ENCODE measurements at regions not wholly inside any gene's neighbourhood (a gene's known extent, or its start where the extent isn't known, plus 50 kb on each side); places are given as distances from the start of the nearest gene placed in this dataset.

DNA sequence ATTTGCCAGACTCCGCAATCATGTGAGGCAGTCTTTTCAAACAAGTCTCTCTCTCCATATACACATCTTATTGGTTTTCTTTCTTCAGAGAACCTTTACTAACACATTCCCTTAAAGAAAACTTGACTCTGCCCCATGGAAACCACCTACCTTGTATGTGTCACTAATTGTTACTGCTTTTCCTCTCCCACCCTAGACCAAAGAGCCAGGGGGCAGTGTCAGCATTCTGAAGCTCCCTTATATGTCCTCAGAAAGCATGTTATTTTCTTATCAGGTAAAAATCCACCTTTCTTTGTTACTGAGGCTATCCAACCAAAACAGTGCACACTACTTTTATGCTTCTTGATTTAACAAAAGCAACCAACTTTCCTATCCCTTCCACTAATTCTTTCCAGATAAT lies 98.9 kb upstream of the SLC5A9 start:
- Histone ChIP-seq H3K27ac (no peak overlapping the region), H3K9me3 (no peaks in the 10 kb centered on the region), H3K27me3 (no peaks in the 10 kb centered on the region), H3K4me1 (no peaks in the 10 kb centered on the region), H3K36me3 (no peaks in the 10 kb centered on the region), H3K4me3 (no peak overlapping the region)
- TF ChIP-seq, protein P1, sequence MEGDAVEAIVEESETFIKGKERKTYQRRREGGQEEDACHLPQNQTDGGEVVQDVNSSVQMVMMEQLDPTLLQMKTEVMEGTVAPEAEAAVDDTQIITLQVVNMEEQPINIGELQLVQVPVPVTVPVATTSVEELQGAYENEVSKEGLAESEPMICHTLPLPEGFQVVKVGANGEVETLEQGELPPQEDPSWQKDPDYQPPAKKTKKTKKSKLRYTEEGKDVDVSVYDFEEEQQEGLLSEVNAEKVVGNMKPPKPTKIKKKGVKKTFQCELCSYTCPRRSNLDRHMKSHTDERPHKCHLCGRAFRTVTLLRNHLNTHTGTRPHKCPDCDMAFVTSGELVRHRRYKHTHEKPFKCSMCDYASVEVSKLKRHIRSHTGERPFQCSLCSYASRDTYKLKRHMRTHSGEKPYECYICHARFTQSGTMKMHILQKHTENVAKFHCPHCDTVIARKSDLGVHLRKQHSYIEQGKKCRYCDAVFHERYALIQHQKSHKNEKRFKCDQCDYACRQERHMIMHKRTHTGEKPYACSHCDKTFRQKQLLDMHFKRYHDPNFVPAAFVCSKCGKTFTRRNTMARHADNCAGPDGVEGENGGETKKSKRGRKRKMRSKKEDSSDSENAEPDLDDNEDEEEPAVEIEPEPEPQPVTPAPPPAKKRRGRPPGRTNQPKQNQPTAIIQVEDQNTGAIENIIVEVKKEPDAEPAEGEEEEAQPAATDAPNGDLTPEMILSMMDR (IDR thresholded peaks at IDR 0.05): no peak
- no peak for TF ChIP-seq POLR2AphosphoS5 (IDR thresholded peaks at IDR 0.05)
- no peak for TF ChIP-seq POLR2A (IDR thresholded peaks at IDR 0.05)
- TF ChIP-seq EP300 (IDR thresholded peaks at IDR 0.05): no peak
- no peak for ATAC-seq
- WGBS, 2 donors (ENCODE audit: low coverage in 1 of 2): 100% methylated on average over 1 of the region's 1 CpG

DNA sequence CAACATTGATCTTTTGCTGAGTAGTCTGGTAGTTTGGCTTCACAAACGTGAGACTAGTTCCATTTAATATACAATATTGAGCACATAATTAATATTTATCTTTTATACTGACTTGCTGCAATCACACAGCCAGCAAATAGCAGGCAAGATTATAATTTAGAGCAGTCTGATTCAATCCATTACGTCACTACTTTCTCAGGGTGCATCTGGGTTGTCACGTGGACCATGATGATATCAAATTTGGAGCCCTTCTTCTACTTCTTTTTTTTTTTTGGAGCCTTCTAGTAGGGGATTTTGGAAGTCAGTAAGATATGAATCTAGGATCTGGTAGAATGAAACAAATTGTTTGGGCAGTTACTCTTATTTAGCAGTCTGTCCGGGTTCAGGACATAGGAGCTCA lies 100.6 kb upstream of the SLC5A9 start:
- H3K4me3 ChIP-seq: no peak overlapping the region
- TF ChIP-seq, protein P1 (IDR thresholded peaks at IDR 0.05): no peak
- TF ChIP-seq EP300 (IDR thresholded peaks at IDR 0.05) (no peak), POLR2AphosphoS5 (IDR thresholded peaks at IDR 0.05) (no peak), POLR2A (IDR thresholded peaks at IDR 0.05) (no peak)
- H3K27ac ChIP-seq: no peak overlapping the region
- 55 to 62% methylated on average over 4 of the region's 4 CpGs for WGBS, 2 donors (ENCODE audit: low coverage in 1 of 2)
- no peaks in the 10 kb centered on the region for H3K27me3 ChIP-seq
- no peaks in the 10 kb centered on the region for H3K4me1 ChIP-seq
- ATAC-seq: no peak
- no peaks in the 10 kb centered on the region for H3K36me3 ChIP-seq
- peaks cover 0 to 7% (median 0%) of the 10 kb centered on the region in 3 donors for H3K9me3 ChIP-seq

- Histone ChIP-seq H3K9me3 (peaks cover 0 to 10% (median 0%) of the 10 kb centered on the region in 3 donors), H3K27ac (no peak overlapping the region), H3K4me1 (no peaks in the 10 kb centered on the region), H3K4me3 (no peak overlapping the region), H3K36me3 (no peaks in the 10 kb centered on the region), H3K27me3 (no peaks in the 10 kb centered on the region)
- no peak for ATAC-seq
- TF ChIP-seq, protein P1 (IDR thresholded peaks at IDR 0.05): no peak
- no peak for TF ChIP-seq POLR2AphosphoS5 (IDR thresholded peaks at IDR 0.05)
- TF ChIP-seq POLR2A (IDR thresholded peaks at IDR 0.05): no peak
- TF ChIP-seq EP300 (IDR thresholded peaks at IDR 0.05): no peak
Observed at GRCh38 chr1:48120621-48121020, 101.9 kb upstream of the SLC5A9 start.

GRCh38 chr1:48115835-48116234 lies 106.7 kb upstream of the SLC5A9 start:
- Histone ChIP-seq H3K36me3 (no peaks in the 10 kb centered on the region), H3K4me3 (no peak overlapping the region), H3K27ac (no peak overlapping the region), H3K27me3 (no peaks in the 10 kb centered on the region), H3K9me3 (peaks cover 0 to 10% (median 0%) of the 10 kb centered on the region in 3 donors), H3K4me1 (no peaks in the 10 kb centered on the region)
- no peak for ATAC-seq
- TF ChIP-seq POLR2A (IDR thresholded peaks at IDR 0.05) (no peak), POLR2AphosphoS5 (IDR thresholded peaks at IDR 0.05) (no peak)
- TF ChIP-seq, protein P1 (IDR thresholded peaks at IDR 0.05): no peak

DNA sequence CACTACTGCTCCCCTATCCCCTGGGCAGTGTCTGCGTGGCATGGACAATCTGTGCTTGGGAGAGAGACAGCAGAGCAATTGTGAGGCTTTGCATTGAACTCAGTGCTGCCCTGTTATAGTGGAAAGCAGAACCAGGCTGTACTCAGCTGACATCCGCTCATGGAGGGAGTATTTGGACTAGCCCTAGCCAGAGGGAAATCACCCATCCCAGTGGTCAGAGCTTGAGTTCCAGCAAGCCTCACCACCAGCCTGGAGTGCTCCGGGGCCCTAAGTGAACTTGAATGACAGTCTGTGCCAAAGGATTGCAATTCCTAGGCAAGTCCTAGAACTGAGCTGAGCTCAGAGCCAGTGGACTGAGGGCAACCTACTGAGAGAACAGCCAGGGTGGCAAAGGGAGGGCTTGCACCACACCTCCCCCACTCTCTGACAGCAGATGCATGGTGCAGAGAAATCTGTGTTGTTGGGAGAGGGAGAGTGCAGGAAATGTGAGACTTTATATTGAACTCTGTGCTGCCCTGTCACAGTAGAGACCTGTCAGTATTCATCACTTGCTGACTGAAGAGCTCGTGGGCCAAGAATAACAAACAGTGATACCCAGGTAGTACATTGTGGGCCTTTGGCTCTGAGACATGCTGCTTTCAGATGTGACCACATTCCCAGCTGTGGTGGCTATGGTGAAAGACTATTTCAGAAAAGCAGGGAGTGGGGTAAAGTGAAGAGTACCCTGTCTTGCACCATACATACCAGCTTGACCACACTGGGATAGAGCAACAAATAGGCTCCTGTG lies 107.7 kb upstream of the SLC5A9 start:
- WGBS, 2 donors (ENCODE audit: low coverage in 1 of 2): 79 to 83% methylated on average over 1 to 2 of the region's 4 CpGs
- Histone ChIP-seq H3K9me3 (peaks cover 0 to 10% (median 0%) of the 10 kb centered on the region in 3 donors), H3K27me3 (no peaks in the 10 kb centered on the region), H3K27ac (no peak overlapping the region), H3K4me1 (no peaks in the 10 kb centered on the region), H3K4me3 (no peak overlapping the region), H3K36me3 (no peaks in the 10 kb centered on the region)
- no peak for ATAC-seq
- no peak for TF ChIP-seq POLR2A (IDR thresholded peaks at IDR 0.05)
- no peak for TF ChIP-seq EP300 (IDR thresholded peaks at IDR 0.05)
- no peak for TF ChIP-seq POLR2AphosphoS5 (IDR thresholded peaks at IDR 0.05)
- TF ChIP-seq, protein P1 (IDR thresholded peaks at IDR 0.05): no peak
